Right lobe of liver (tissue), 4 donors: ENCODE measurements at regions not wholly inside any gene's neighbourhood (a gene's known extent, or its start where the extent isn't known, plus 50 kb on each side); places are given as distances from the start of the nearest gene placed in this dataset.

Experiments used
- CTCF ChIP-seq, 4 donors: fragments of 200-600 bp in 3 of 4; fragments of 450-650 bp in 1 of 4; IDR thresholded peaks; one replicate each; pipeline versions ENCODE4 v1.5.1 to v1.8.0; 2016 to 2022; ENCODE audit warnings: antibody characterized with exemption in 4 of 4, mild to moderate bottlenecking in 2 of 4
- POLR2A ChIP-seq: fragments of 450-650 bp; IDR thresholded peaks from one replicate; pipeline ENCODE4 v1.6.1; 2017; ENCODE audit warnings: antibody characterized with exemption, mild to moderate bottlenecking
- donor health status: DM: no; HTN: no; CAD: no.
- donor health status: DM: no; HTN: no; CAD: no.
- donor health status: DM: no; HTN: yes; CAD: no.

GRCh38 chr4:181138116-181138515 lies 1105.1 kb upstream of the TENM3 start:
- no peak for TF ChIP-seq CTCF (IDR thresholded peaks at IDR 0.05)
- no peak for TF ChIP-seq POLR2A
